B cell (primary cell): ENCODE measurements at regions not wholly inside any gene's neighbourhood (a gene's known extent, or its start where the extent isn't known, plus 50 kb on each side); places are given as distances from the start of the nearest gene placed in this dataset.

Experiments used
- ATAC-seq: fragments of 200-7000 bp; cut with Tn5 transposase; one replicate; pipeline ENCODE4 v1.10.0; 2021; ENCODE audit warnings: low read depth, mild to moderate bottlenecking, moderate number of reproducible peaks, moderate library complexity
- CTCF ChIA-PET: fragments of 350-600 bp; sonication (Branson Sonifier 250); formaldehyde crosslinking; loops from one replicate; lab custom pipeline; 2021; ENCODE audit warnings: antibody characterized with exemption, inconsistent platforms; lab: Charles Lee
- POLR2A ChIA-PET: fragments of 350-600 bp; sonication (Branson Sonifier 250); formaldehyde crosslinking; loops from one replicate; lab custom pipeline; 2021; ENCODE audit warnings: antibody characterized with exemption; lab: Charles Lee
- DNase-seq: peaks from one replicate; pipeline ENCODE4 v3.0.0; 2013
- H2AFZ ChIP-seq: 2 replicates; pipeline ENCODE4 v1.6.1; 2012; ENCODE audit warnings: mild to moderate bottlenecking, low read depth, low read length; ENCODE audit not compliant: insufficient read depth, poor library complexity, severe bottlenecking
- H3K27ac ChIP-seq, 2 donors: 1 replicate in 1 of 2; 2 replicates in 1 of 2; pipeline ENCODE4 v1.5.1; 2012 to 2013; ENCODE audit warnings: low read length in 2 of 2, mild to moderate bottlenecking in 2 of 2, moderate library complexity in 1 of 2
- H3K27me3 ChIP-seq, 4 experiments: fragments of 200-600 bp in 1 of 4; sonication (generic) in 1 of 4; replicated peaks in 1 of 4; 1 replicate in 2 of 4; 2 replicates in 2 of 4; pipeline versions ENCODE4 v1.6.1 to v1.7.0; 2013 to 2016; ENCODE audit warnings: low read length in 3 of 4, mild to moderate bottlenecking in 2 of 4, mixed read lengths in 1 of 4, moderate library complexity in 1 of 4; ENCODE audit not compliant: insufficient read depth in 4 of 4, control insufficient read depth in 3 of 4; ENCODE audit errors: control extremely low read depth in 1 of 4
- H3K36me3 ChIP-seq, 2 experiments: replicated peaks in 1 of 2; 1 replicate in 1 of 2; 2 replicates in 1 of 2; pipeline versions ENCODE4 v1.6.1 to v1.7.1; 2013; ENCODE audit warnings: low read length in 1 of 2; ENCODE audit not compliant: insufficient read depth in 2 of 2, control insufficient read depth in 1 of 2; ENCODE audit errors: control extremely low read depth in 1 of 2, extremely low read depth in 1 of 2
- H3K4me1 ChIP-seq, 2 donors: fragments of 200-600 bp in 1 of 2; sonication (generic) in 1 of 2; 1 replicate in 1 of 2; 2 replicates in 1 of 2; pipeline versions ENCODE4 v1.5.1 to v1.6.1; 2013 to 2017; ENCODE audit warnings: low read length in 2 of 2; ENCODE audit not compliant: control insufficient read depth in 2 of 2, insufficient read depth in 2 of 2
- H3K4me2 ChIP-seq: replicated peaks from 2 replicates; pipeline ENCODE3; 2012; ENCODE audit warnings: mild to moderate bottlenecking, low read depth, low read length; ENCODE audit not compliant: poor library complexity, severe bottlenecking
- H3K4me3 ChIP-seq, 5 experiments: fragments of 200-600 bp in 1 of 5; sonication (generic) in 1 of 5; 1 replicate in 3 of 5; 2 replicates in 2 of 5; pipeline versions ENCODE4 v1.5.1 to v1.7.0; 2011 to 2016; ENCODE audit warnings: low read length in 4 of 5, mild to moderate bottlenecking in 4 of 5, low read depth in 2 of 5, control low read depth in 1 of 5, moderate library complexity in 1 of 5; ENCODE audit not compliant: insufficient read depth in 1 of 5; ENCODE audit errors: control extremely low read depth in 1 of 5, extremely low read depth in 1 of 5
- H3K79me2 ChIP-seq: fragments of 200-600 bp; sonication (generic); one replicate; pipeline ENCODE4 v1.6.0; 2016; ENCODE audit warnings: low read length; ENCODE audit not compliant: control insufficient read depth, insufficient read depth
- H3K9ac ChIP-seq: fragments of 200-600 bp; sonication (generic); 2 replicates; pipeline ENCODE4 v1.6.1; 2017; ENCODE audit warnings: mild to moderate bottlenecking, low read length, moderate library complexity
- H3K9me3 ChIP-seq, 3 donors: one replicate each; pipeline versions ENCODE4 v1.6.1 to v1.7.1; 2013; ENCODE audit warnings: low read length in 2 of 3; ENCODE audit not compliant: control insufficient read depth in 2 of 3, insufficient read depth in 1 of 3; ENCODE audit errors: control extremely low read depth in 1 of 3
- H4K20me1 ChIP-seq: 2 replicates; pipeline ENCODE4 v1.6.0; 2012; ENCODE audit warnings: mild to moderate bottlenecking, low read length; ENCODE audit not compliant: insufficient read depth, control insufficient read depth, poor library complexity, severe bottlenecking
- H3K27ac Mint-ChIP-seq: one replicate; pipeline ENCODE4 v1.8.0; 2021; ENCODE audit warnings: mixed read lengths
- H3K27me3 Mint-ChIP-seq: one replicate; pipeline ENCODE4 v1.8.0; 2021; ENCODE audit warnings: mixed read lengths
- H3K4me1 Mint-ChIP-seq: one replicate; pipeline ENCODE4 v1.8.0; 2021; ENCODE audit warnings: mixed read lengths
- H3K4me3 Mint-ChIP-seq: one replicate; pipeline ENCODE4 v1.8.0; 2021; ENCODE audit warnings: mixed read lengths
- H3K9me3 Mint-ChIP-seq: one replicate; pipeline ENCODE4 v1.8.0; 2022; ENCODE audit warnings: mixed read lengths; ENCODE audit not compliant: insufficient read depth
- CTCF ChIP-seq: fragments of 200-600 bp; IDR thresholded peaks from one replicate; pipeline ENCODE4 v1.8.0; 2022; ENCODE audit warnings: antibody characterized with exemption, mild to moderate bottlenecking
- EZH2 ChIP-seq: IDR thresholded peaks from 2 replicates; pipeline ENCODE4 v1.6.1; 2012; ENCODE audit warnings: borderline replicate concordance, low read depth, mild to moderate bottlenecking, moderate library complexity, low read length; ENCODE audit not compliant: insufficient read depth, poor library complexity, severe bottlenecking
- WGBS: methylation state at CpG from one replicate; pipeline ENCODE4 v1.1.5; 2013; ENCODE audit warnings: missing lambda C conversion rate; ENCODE audit not compliant: insufficient coverage; 5-methylcytosine and 5-hydroxymethylcytosine counted together
- intact Hi-C: fragments of 100-400 bp; cut with micrococcal nuclease; formaldehyde crosslinking; loops from one replicate; pipeline ENCODE4 v1.10.0; 2022

- no peak for ATAC-seq
- Histone ChIP-seq H2AFZ (no peak overlapping the region), H3K27ac (no peak overlapping the region), H3K9ac (no peak overlapping the region), H3K36me3 (no peaks in the 10 kb centered on the region), H3K4me3 (no peak overlapping the region), H3K4me1 (no peaks in the 10 kb centered on the region), H3K79me2 (no peaks in the 10 kb centered on the region), H3K9me3 (peaks cover 0 to 14% (median 3%) of the 10 kb centered on the region in 3 donors), H3K4me2 (no peak overlapping the region), H3K27me3 (no peaks in the 10 kb centered on the region), H4K20me1 (no peaks in the 10 kb centered on the region)
- H3K4me1 Mint-ChIP-seq: no peaks in the 10 kb centered on the region
- intact Hi-C loops: no loop called here
- CTCF ChIA-PET: no interaction called here
- no peak overlapping the region for H3K27ac Mint-ChIP-seq
- no peak for DNase-seq
- H3K4me3 Mint-ChIP-seq: no peak overlapping the region
- POLR2A ChIA-PET: no interaction called here
- 95% methylated on average over 13 of the region's 16 CpGs for WGBS
- peaks cover 10% of the 10 kb centered on the region for H3K9me3 Mint-ChIP-seq
- peaks cover 5% of the 10 kb centered on the region for H3K27me3 Mint-ChIP-seq
- TF ChIP-seq CTCF (no peak), EZH2 (no peak)
Measured at GRCh38 chr10:31677195-31678138, 251.2 kb downstream of the ARHGAP12 start.

GRCh38 chr10:31675726-31676125 is 252.9 kb downstream of the ARHGAP12 start:
- ChIA-PET POLR2A (no interaction called here), CTCF (no interaction called here)
- ATAC-seq (no peak), DNase-seq (no peak)
- Histone ChIP-seq H3K4me2 (no peak overlapping the region), H3K4me3 (no peak overlapping the region), H3K27me3 (no peaks in the 10 kb centered on the region), H3K4me1 (no peaks in the 10 kb centered on the region), H2AFZ (no peak overlapping the region), H3K27ac (no peak overlapping the region), H3K36me3 (no peaks in the 10 kb centered on the region), H3K9ac (no peak overlapping the region), H4K20me1 (no peaks in the 10 kb centered on the region), H3K79me2 (no peaks in the 10 kb centered on the region), H3K9me3 (peaks cover 0 to 8% (median 3%) of the 10 kb centered on the region in 3 donors)
- H3K27ac Mint-ChIP-seq: no peak overlapping the region
- peaks cover 9% of the 10 kb centered on the region for H3K27me3 Mint-ChIP-seq
- peaks cover 8% of the 10 kb centered on the region for H3K9me3 Mint-ChIP-seq
- no peaks in the 10 kb centered on the region for H3K4me1 Mint-ChIP-seq
- TF ChIP-seq EZH2 (no peak), CTCF (no peak)
- intact Hi-C loops: no loop called here
- H3K4me3 Mint-ChIP-seq: no peak overlapping the region
